NCI-H1694 (cell line): ENCODE measurements at regions not wholly inside any gene's neighbourhood (a gene's known extent, or its start where the extent isn't known, plus 50 kb on each side); places are given as distances from the start of the nearest gene placed in this dataset.
"Not testable (repeated sequence)": the region's sequence is repeated elsewhere in the genome, so short reads cannot be mapped to it uniquely, and the experiment has no call there.

Experiments
- DNase-seq: peaks from one replicate; lab custom pipeline; 2025; lab: John Stamatoyannopoulos, UW

DNA sequence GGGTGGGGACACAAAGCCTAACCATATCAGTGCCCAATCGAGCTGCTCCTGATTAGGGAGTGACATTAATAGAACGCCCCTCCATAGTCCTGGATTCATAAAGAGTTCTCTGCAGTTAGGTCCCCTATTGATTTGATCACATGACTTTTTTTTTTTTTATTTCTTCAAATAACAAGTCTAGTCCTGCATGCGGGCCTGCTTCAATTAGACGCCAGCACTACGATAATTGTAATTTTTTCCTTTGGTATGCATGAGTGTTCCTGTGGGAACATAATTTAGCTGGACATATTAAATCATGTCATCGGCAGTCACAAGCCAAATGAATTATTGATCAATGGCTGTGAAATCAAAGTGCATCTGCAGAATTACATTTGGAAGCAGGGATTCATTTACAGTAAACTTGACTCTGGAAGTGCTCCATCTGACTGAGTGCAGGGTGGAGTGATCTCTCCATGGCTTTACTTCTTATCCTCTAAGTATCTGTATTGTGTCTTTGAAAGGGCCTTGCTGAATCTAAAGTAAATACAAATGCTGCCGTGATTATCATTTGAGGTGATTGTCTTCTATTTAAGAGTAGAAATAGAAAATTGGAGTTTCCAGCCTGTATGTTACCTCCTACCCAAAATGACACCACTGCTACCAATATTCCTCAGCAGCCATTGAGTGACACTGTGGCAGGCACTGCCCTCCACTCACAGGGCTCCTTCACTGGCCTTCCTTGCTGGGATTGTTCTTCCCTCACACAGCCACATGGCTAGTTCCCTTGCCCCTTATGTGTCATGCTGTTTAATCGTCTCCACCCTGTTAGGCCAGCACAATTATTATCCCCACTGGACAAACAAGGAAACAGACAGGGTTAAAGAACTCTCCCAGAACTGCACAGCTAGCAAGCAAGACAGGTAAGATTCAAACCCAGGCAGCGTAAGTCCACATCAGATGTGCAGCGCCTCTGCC lies 337.4 kb upstream of the ID2 start:
- DNase-seq, result no peak

DNA sequence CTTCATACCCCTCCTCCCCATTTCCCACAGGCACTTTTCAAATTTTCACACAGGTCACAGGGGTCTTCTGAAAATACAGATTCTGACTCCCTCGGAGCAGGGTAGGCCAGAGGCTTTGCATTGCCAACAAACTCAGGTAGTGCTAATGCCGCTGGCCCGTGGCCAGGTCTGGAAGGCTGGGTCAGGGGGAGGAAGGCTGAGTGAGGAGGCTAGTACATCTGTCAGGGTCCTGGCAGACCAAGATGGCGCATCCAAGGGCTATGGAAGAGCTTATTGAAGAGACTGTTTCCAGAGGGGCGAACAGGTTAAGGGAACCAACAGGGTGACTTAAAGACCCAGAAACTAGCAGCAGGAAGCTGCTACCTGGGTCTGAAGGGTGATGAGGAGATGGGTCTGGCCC lies 336.7 kb upstream of the ID2 start:
- no peak for DNase-seq

- no peak for DNase-seq
These were observed 335.6 kb upstream of the ID2 start for GRCh38 chr2:8346208-8346607.

GRCh38 chr2:8346706-8347430 lies 335.0 kb upstream of the ID2 start:
- DNase-seq, result no peak

DNA sequence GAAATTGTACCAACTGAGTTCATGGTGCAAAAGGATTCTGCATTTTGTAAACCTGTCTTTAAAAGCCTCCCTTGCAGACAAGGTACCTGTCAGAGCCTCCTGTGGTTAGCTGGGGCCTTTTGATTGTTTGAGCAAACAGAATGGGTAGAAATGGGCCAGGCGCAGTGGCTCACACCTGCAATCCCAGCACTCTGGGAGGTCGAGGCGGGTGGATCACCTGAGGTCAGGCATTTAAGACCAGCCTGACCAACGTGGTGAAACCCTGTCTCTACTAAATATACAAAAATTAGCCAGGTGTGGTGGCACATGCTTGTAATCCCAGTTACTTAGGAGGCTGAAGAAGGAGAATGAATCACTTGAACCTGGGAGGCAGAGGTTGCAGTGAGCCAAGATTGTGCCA lies 332.9 kb upstream of the ID2 start:
- not testable (repeated sequence) for DNase-seq

DNA sequence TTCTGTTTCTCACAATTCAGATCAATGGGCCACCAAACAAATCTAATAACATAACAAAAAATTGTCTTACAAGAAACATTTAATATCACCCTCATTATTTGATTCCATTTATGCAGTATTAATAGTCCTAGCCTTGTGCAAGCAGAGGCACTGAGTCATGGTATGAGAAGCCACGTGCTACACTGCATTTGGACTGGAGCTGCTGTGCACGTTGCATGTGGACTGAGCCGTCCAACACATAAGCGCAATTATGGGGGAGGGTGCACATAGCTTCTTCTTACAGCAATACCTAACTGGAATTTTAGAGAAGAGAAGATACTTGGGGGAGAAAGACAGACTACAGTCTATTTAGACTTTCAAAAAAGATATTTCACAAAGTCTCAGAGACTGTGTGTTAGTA lies 329.6 kb upstream of the ID2 start:
- no peak for DNase-seq

GRCh38 chr2:8352989-8353388 lies 328.9 kb upstream of the ID2 start:
- DNase-seq, result no peak

DNA sequence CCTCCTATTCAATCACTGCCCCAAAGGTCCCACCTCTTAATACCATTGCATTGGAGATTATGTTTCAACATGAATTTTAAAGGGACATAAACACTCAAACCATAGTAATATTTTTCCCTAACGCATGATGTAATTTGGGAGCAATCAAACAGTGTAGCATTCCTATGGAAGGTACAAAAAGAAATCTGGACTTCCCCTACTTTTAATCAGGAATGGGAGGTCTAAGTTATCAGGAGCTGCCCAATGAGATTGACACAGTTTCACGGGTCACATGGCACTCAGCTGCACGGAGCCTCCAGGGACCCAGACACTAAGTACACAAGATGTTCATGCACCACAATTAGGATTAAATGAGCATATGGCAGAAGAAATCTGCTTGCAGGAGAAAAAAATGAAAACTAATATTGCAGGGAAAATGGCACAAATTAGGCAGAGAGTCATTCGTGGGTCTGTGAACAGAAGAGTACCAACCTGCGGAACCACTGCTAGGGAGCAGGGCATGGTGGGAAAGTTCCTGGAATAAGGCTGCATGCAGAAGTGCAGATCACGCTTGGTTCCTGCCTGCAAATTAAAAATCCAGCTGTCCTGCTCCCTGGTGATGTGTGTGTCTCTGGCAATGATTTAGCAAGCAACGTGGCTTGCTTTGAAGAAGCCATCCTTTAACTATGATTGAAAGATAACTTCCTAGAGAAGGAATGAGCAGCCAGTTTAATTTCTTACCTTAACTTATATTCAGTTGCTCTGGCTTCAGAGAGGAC lies 326.6 kb upstream of the ID2 start:
- DNase-seq, result peak; percentile 88

- DNase-seq, result no peak
These were observed 323.9 kb upstream of the ID2 start for GRCh38 chr2:8357738-8358518.

DNA sequence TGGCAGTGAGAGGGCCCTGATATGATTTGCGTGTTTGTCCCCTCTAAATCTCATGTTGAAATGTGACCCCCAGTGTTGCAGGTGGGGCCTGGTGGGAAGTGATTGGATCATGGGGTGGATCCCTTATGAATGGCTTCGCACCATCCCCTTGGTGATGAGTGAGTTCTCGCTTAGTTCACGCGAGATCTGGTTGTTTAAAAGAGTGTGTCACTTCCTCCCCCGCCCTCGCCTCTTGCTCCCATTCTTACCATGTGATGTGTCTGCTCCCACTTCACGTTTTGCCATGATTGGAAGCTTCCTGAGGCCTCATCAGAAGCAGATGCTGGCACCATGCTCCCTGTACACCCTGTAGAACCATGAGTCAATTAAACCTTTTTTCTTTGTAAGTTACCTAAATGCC lies 319.9 kb upstream of the ID2 start:
- DNase-seq, result no peak

GRCh38 chr2:8363161-8363560 lies 318.7 kb upstream of the ID2 start:
- DNase-seq, result no peak

- no peak for DNase-seq
These were observed 317.2 kb upstream of the ID2 start for GRCh38 chr2:8364668-8365067.

DNA sequence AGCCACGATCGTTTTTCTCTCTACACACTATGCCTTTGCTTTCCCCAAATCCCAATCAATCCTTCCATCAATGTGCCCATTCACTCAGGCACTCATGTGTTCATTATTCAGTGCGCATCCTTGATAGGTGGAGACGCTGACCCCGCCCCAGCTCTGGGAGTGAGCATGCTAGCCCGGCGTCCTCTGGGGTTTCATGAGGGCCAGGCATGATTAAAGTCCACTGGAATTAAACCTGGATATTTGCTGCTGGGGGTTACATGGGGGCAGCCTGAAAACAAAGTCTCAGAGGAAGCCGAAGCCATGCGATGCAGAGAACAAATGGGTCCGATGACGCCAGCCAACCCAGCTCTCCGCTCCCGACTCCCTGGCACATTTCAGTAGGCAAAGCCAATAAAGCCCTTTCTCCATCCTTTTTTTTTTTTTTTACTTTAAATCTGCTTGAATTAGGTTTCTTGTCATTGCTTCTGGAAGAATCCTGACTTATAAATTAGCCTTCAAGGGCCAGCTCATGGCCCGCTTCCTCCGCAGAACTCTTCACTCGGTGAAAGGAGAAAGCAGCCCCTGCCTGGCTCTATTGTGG lies 316.4 kb upstream of the ID2 start:
- DNase-seq, result no peak

GRCh38 chr2:8367833-8368232 lies 314.0 kb upstream of the ID2 start:
- peak; percentile 97 for DNase-seq

DNA sequence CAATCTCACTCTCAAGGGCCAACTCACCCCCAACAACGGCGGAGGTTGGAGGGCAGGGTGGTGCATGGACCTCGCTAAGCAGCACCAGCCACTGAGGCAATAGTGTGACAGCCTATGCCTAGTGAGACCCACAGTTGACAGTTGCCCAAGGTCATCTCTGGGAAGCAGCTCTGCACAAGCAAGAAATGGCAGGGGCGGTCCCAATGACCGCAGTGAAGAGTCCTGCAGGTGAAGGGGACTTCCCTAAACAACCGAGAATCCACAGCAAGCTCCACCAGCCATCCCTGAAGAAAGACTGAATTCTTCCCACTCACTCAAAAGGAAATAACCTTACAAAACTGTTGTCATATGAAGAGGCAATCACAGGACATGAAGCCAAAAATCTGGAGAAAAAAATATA lies 313.4 kb upstream of the ID2 start:
- no peak for DNase-seq

GRCh38 chr2:8369522-8369921 lies 312.3 kb upstream of the ID2 start:
- no peak for DNase-seq

DNA sequence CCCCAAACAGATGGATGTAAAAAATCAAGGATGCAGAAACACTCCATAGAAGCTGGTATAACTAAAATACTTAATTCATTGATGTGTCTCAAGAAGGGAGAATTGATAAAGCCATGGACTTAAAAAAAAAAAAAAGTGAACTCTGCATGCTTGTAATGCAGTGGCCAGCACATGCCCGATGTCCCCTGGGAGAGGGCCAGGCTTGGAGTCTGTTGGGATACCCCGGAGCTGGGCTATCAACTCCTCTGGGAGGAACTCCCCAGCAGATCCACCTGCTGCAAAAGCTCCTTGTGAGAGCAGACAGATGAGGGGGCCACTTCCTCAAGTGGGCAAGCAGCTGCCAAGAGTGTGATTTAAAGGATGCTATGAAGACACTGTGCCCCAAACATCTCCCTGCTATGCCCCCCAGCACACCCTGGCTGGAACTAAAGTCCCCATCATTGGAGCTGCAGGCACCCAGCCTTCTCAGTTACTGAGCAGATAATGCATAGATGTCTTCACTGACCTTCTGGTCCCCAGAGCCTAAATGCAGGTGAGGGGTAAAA lies 311.5 kb upstream of the ID2 start:
- DNase-seq, result no peak

DNA sequence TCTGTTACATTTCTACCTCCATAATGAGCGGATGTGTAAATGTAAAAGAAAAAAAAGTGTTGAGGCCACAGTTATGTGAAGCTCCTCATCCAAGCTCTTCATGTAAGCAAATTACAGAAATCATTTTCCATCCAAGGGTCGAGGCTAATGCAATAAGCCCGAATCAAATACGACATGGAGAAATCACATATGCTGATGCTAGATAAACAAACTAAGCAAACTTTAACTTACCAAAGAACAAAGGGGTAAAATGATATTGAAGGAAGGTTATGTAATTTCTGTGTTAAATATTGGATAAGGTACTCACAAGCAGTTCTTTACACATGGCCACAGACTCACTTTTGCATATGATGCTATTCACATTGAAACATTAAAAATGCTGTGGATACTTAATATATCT lies 310.2 kb upstream of the ID2 start:
- DNase-seq, result no peak

DNA sequence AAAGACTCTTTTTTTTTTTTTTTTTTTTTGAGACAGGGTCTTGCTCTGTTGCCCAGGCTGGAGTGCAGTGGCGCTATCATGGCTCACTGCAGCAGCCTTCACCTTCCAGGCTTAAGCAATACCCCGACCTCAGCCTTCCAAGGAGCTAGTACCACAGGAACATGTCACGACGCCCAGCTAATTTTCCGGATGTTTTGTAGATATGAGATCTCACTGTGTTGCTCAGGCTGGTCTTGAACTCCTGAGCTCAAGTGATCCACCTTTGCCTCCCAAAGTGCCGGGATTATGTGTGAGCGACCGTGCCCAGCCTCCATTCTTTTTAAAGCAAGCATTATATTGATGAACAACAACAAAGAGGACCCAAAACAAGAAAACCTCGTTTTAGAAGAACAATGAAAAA lies 307.1 kb upstream of the ID2 start:
- DNase-seq, result no peak

DNA sequence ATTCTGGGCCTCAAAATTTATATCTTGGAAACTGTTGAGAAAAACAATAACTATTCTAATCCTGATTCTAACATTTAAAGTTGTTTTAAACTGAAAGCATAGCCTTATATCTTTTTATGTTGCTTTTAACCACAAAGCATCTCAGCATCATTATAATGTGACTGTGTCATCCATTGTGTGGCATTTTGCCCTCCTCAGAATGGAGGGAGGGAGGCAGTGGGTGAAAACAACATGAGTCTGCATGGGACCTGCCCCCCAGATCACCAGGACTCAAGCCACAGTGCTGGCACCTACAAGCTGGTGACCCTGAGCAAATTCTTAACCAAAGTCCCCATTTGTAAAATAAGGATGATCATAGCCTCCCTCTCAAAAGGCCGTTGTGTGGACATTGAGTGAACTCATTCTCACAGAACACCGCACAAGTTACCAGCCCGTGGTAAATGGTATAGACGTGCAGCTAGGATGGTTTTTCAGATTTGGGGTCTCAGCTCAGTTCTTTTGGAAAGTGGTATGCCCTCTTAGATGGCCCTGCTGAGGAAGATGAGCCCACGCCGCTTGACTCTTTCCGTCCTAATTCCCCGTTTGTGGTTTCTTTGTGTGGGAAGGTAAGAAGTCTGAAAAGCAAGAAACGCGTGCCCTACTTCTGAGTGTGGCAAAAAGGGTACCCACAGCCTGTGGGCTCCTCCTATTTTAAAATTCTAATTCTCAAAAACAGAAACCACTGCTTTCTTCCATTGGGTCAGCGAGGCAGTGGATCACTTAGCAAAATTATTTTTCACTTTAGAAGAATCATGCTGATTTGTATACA lies 305.0 kb upstream of the ID2 start:
- DNase-seq, result no peak
